A549 (cell line): ENCODE measurements at regions not wholly inside any gene's neighbourhood (a gene's known extent, or its start where the extent isn't known, plus 50 kb on each side); places are given as distances from the start of the nearest gene placed in this dataset.

Experiments
- ATAC-seq, 2 experiments: fragments of 200-7000 bp in 1 of 2; fragments of >200 bp in 1 of 2; cut with Nextera tagmentation in 1 of 2; cut with Tn5 transposase in 1 of 2; 3 replicates each; pipeline versions ENCODE4 v1.8.0 to v1.9.1; 2018 to 2020; ENCODE audit warnings: mild to moderate bottlenecking in 1 of 2, moderate library complexity in 1 of 2
- CTCF ChIA-PET: fragments of 300-600 bp; sonication (Branson Sonifier 250); formaldehyde crosslinking; extraction: SDS; loops from one replicate; lab custom pipeline; 2021; ENCODE audit warnings: antibody characterized with exemption, inconsistent platforms; lab: Yijun Ruan, JAX
- POLR2A ChIA-PET: fragments of 350-600 bp; formaldehyde crosslinking; extraction: SDS; loops from one replicate; lab custom pipeline; 2021; ENCODE audit warnings: antibody characterized with exemption, inconsistent platforms; lab: Yijun Ruan, JAX
- DNase-seq, 2 experiments: peaks; one replicate each; pipeline versions ENCODE4 v3.0.0 to v3.0.0-alpha.2; 2011 to 2016; ENCODE audit warnings: low read depth in 1 of 2, low spot score in 1 of 2
- FAIRE-seq: peaks from 2 replicates; lab custom pipeline; 2011; peaks lifted over from hg19 to GRCh38; lab: Jason Lieb, UNC
- H3K27ac ChIP-seq, 2 experiments: fragments of >200 bp; sonication (Bioruptor Twin); formaldehyde crosslinking; 3 replicates each; pipeline ENCODE4 v1.5.1; 2016 to 2017
- H3K4me1 ChIP-seq: fragments of >200 bp; sonication (Bioruptor Twin); formaldehyde crosslinking; 3 replicates; pipeline ENCODE4 v1.6.1; 2016
- H3K4me2 ChIP-seq: fragments of >200 bp; sonication (Bioruptor Twin); formaldehyde crosslinking; 3 replicates; pipeline ENCODE4 v1.6.1; 2016
- H3K4me3 ChIP-seq: fragments of >200 bp; sonication (Bioruptor Twin); formaldehyde crosslinking; 3 replicates; pipeline ENCODE4 v1.5.1; 2016
- H3K9me3 ChIP-seq: fragments of >200 bp; sonication (Bioruptor Twin); formaldehyde crosslinking; 3 replicates; pipeline ENCODE4 v1.6.1; 2016
- CEBPB ChIP-seq, 2 experiments: fragments of >200 bp in 1 of 2; sonication (Bioruptor Twin) in 1 of 2; formaldehyde crosslinking in 1 of 2; IDR thresholded peaks; 2 replicates each; pipeline ENCODE4 v1.6.1; 2012 to 2016
- CHD2 ChIP-seq: fragments of 150-350 bp; IDR thresholded peaks from 2 replicates; pipeline ENCODE4 v1.6.1; 2014; ENCODE audit warnings: low read length; ENCODE audit not compliant: partially characterized antibody
- EHF ChIP-seq: fragments of 250-450 bp; sonication (Bioruptor Pico); IDR thresholded peaks from 2 replicates; pipeline ENCODE4 v1.5.0; 2020; ENCODE audit warnings: mild to moderate bottlenecking
- FOSB ChIP-seq: fragments of 250-450 bp; sonication (Bioruptor Pico); IDR thresholded peaks from 2 replicates; pipeline ENCODE4 v1.5.0; 2020; ENCODE audit warnings: mild to moderate bottlenecking, moderate library complexity
- FOSL2 ChIP-seq, 2 experiments: fragments of 450-650 bp in 1 of 2; fragments of >200 bp in 1 of 2; sonication (Bioruptor Twin) in 1 of 2; formaldehyde crosslinking; IDR thresholded peaks; 2 replicates each; pipeline versions ENCODE4 v1.5.0 to v1.6.1; 2016 to 2020; ENCODE audit warnings: mild to moderate bottlenecking in 1 of 2, moderate library complexity in 1 of 2
- FOXS1 ChIP-seq: fragments of 250-450 bp; sonication (Bioruptor Pico); IDR thresholded peaks from 2 replicates; pipeline ENCODE4 v1.5.0; 2020; ENCODE audit warnings: mild to moderate bottlenecking, moderate library complexity
- HDAC2 ChIP-seq: fragments of 200-600 bp; sonication (generic); IDR thresholded peaks from 2 replicates; pipeline ENCODE4 v1.6.1; 2016
- HEYL ChIP-seq: fragments of 250-450 bp; sonication (Bioruptor Pico); IDR thresholded peaks from 2 replicates; pipeline ENCODE4 v1.8.0; 2021; ENCODE audit warnings: mild to moderate bottlenecking, moderate library complexity
- HOXA7 ChIP-seq: fragments of 250-450 bp; sonication (Bioruptor Pico); IDR thresholded peaks from 2 replicates; pipeline ENCODE4 v1.5.0; 2020; ENCODE audit warnings: mild to moderate bottlenecking, moderate library complexity
- HOXB13 ChIP-seq: fragments of 250-450 bp; sonication (Bioruptor Pico); IDR thresholded peaks from 2 replicates; pipeline ENCODE4 v1.5.0; 2020; ENCODE audit warnings: low read depth, mild to moderate bottlenecking, moderate library complexity
- HOXB5 ChIP-seq: fragments of 250-450 bp; sonication (Bioruptor Pico); IDR thresholded peaks from 2 replicates; pipeline ENCODE4 v1.5.0; 2020; ENCODE audit warnings: mild to moderate bottlenecking, moderate library complexity
- JUNB ChIP-seq: fragments of >200 bp; sonication (Bioruptor Twin); formaldehyde crosslinking; IDR thresholded peaks from 2 replicates; pipeline ENCODE4 v1.6.1; 2016
- KDM1A ChIP-seq: fragments of 200-600 bp; sonication (generic); IDR thresholded peaks from 2 replicates; pipeline ENCODE4 v1.6.1; 2016; ENCODE audit warnings: low read depth, mild to moderate bottlenecking
- MAZ ChIP-seq: fragments of 150-350 bp; IDR thresholded peaks from 2 replicates; pipeline ENCODE4 v1.6.1; 2014; ENCODE audit warnings: antibody characterized with exemption, low read depth, low read length, borderline replicate concordance
- NPAS2 ChIP-seq: fragments of 250-450 bp; sonication (Bioruptor Pico); IDR thresholded peaks from 2 replicates; pipeline ENCODE4 v1.8.0; 2022; ENCODE audit warnings: mild to moderate bottlenecking, moderate library complexity, borderline replicate concordance
- PHF8 ChIP-seq: fragments of 200-600 bp; sonication (generic); IDR thresholded peaks from 2 replicates; pipeline ENCODE4 v1.6.1; 2016; ENCODE audit warnings: low read depth, mild to moderate bottlenecking, antibody characterized with exemption, moderate library complexity, borderline replicate concordance
- RAD21 ChIP-seq, 2 experiments: fragments of >200 bp in 1 of 2; sonication (Bioruptor Twin) in 1 of 2; formaldehyde crosslinking in 1 of 2; IDR thresholded peaks in 1 of 2; conservative IDR thresholded peaks in 1 of 2; 2 replicates in 1 of 2; 3 replicates in 1 of 2; pipeline ENCODE4 v1.6.1; 2012 to 2018; ENCODE audit warnings: inconsistent platforms in 1 of 2
- RARB ChIP-seq: fragments of 250-450 bp; sonication (Bioruptor Pico); IDR thresholded peaks from 2 replicates; pipeline ENCODE4 v1.8.0; 2021; ENCODE audit warnings: mild to moderate bottlenecking, moderate library complexity
- RCOR1 ChIP-seq: fragments of 150-350 bp; IDR thresholded peaks from 2 replicates; pipeline ENCODE4 v1.6.1; 2014; ENCODE audit warnings: antibody characterized with exemption, low read length, low read depth
- RFX5 ChIP-seq: fragments of 450-650 bp; IDR thresholded peaks from 2 replicates; pipeline ENCODE4 v1.7.1; 2014; ENCODE audit warnings: antibody characterized with exemption, mild to moderate bottlenecking, moderate library complexity
- RNF2 ChIP-seq: fragments of 200-600 bp; sonication (generic); IDR thresholded peaks from 2 replicates; pipeline ENCODE4 v1.6.1; 2016; ENCODE audit warnings: low read depth, mild to moderate bottlenecking, antibody characterized with exemption, moderate library complexity, borderline replicate concordance
- TFCP2L1 ChIP-seq: fragments of 250-450 bp; sonication (Bioruptor Pico); IDR thresholded peaks from 2 replicates; pipeline ENCODE4 v1.5.0; 2021; ENCODE audit warnings: mild to moderate bottlenecking
- TP53 ChIP-seq: fragments of 250-450 bp; sonication (Bioruptor Pico); IDR thresholded peaks from 2 replicates; pipeline ENCODE4 v1.5.0; 2021; ENCODE audit warnings: mild to moderate bottlenecking, moderate library complexity
- ZC3H11A ChIP-seq: fragments of 450-650 bp; IDR thresholded peaks from 2 replicates; pipeline ENCODE4 v1.6.1; 2014; ENCODE audit warnings: antibody characterized with exemption, mild to moderate bottlenecking
- ZFP36 ChIP-seq: fragments of 450-650 bp; IDR thresholded peaks from 2 replicates; pipeline ENCODE4 v1.6.1; 2014; ENCODE audit warnings: borderline replicate concordance; ENCODE audit not compliant: partially characterized antibody
- ZNF302 ChIP-seq: fragments of 250-450 bp; sonication (Bioruptor Pico); IDR thresholded peaks from 2 replicates; pipeline ENCODE4 v1.9.0; 2021; ENCODE audit warnings: inconsistent platforms, mild to moderate bottlenecking, moderate library complexity
- WGBS: methylation state at CpG from one replicate; pipeline ENCODE4 v1.1.6; 2017; ENCODE audit errors: missing lambda C conversion rate; 5-methylcytosine and 5-hydroxymethylcytosine counted together
- TF ChIP-seq, protein P1 (sequence below): IDR thresholded peaks from 2 replicates; pipeline ENCODE4 v1.6.1; 2012
- TF ChIP-seq, protein P2 (sequence below): IDR thresholded peaks from 2 replicates; pipeline ENCODE4 v1.6.1; 2012; ENCODE audit warnings: low read depth, borderline replicate concordance

DNA sequence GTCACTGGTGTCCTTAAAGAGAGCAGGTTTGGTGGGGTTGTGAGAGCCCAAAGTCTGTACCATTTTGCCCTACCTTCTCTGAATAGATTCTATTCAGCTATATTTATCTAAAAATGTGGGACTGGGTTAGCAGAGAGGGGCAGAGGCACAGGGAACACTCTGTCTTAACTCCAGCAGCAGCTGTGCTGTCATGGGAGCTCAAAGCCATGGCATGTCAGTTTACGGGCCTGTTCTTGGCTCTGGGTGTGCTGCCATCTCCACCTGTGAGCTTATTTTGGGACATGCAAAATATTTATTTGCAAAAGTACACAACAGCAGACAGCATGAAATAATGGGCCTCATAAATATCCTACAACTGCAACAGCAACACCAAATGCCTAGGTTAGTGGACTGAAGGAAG is 129.6 kb upstream of the KCTD1 start:
- TF ChIP-seq TFCP2L1 (CRISPR knock-in tag) (no peak), KDM1A (no peak), HOXA7 (CRISPR knock-in tag) (no peak), RARB (CRISPR knock-in tag) (no peak), ZFP36 (no peak), HOXB13 (CRISPR knock-in tag) (no peak), TP53 (no peak), ZNF302 (CRISPR knock-in tag) (no peak), NPAS2 (no peak), FOSL2 (IDR thresholded peaks at IDR 0.05) (no peak), FOSL2 (CRISPR knock-in tag; IDR thresholded peaks at IDR 0.05) (no peak), EHF (CRISPR knock-in tag) (no peak), PHF8 (no peak), RNF2 (no peak), FOSB (no peak), RFX5 (no peak), HDAC2 (no peak), MAZ (no peak), ZC3H11A (no peak), HOXB5 (CRISPR knock-in tag) (no peak)
- no peak overlapping the region for H3K4me3 ChIP-seq
- no peaks in the 10 kb centered on the region for H3K4me1 ChIP-seq
- H3K9me3 ChIP-seq = no peaks in the 10 kb centered on the region
- DNase-seq (no peak), FAIRE-seq (no peak), ATAC-seq (no peak)
- H3K4me2 ChIP-seq = no peak overlapping the region
- 89% methylated on average over 1 of the region's 1 CpG for WGBS
- H3K27ac ChIP-seq = no peak overlapping the region
- POLR2A ChIA-PET = no interaction called here
- CTCF ChIA-PET = interaction anchor here (0.5 kb wide), 1 partner anchor 1099 kb away, joined by 3 read pairs; no protein-coding TSS in a partner anchor

DNA sequence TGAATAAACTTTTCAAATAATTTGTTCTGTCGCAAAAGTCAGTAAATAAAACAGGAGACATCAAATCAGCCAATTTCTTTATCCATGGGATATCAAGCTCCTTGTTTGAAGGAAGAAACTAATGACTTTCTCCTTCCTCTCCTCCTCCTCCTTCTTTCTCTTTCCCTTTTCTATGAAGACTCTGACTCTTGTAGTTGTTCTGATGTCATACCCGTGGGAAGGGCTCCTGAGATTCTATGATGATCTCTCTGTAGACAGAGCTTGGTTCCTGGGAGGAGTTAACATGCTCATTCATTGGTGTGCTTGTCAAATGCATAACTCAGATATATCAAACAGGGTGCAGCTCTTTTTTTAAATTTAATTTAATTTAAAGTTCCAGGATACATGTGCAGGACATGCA is 118.7 kb upstream of the KCTD1 start:
- H3K4me2 ChIP-seq = no peak overlapping the region
- TF ChIP-seq RAD21 (conservative IDR thresholded peaks at IDR 0.05 in 1 of 2, IDR thresholded peaks at IDR 0.05 in 1 of 2) (no peak), CEBPB (IDR thresholded peaks at IDR 0.05) (no peak), KDM1A (no peak), FOXS1 (CRISPR knock-in tag) (no peak), PHF8 (no peak), ZC3H11A (no peak), HEYL (no peak), JUNB (no peak), EHF (CRISPR knock-in tag) (no peak), TP53 (no peak), RCOR1 (no peak), RNF2 (no peak), CHD2 (no peak), TFCP2L1 (CRISPR knock-in tag) (no peak)
- TF ChIP-seq, protein P1, sequence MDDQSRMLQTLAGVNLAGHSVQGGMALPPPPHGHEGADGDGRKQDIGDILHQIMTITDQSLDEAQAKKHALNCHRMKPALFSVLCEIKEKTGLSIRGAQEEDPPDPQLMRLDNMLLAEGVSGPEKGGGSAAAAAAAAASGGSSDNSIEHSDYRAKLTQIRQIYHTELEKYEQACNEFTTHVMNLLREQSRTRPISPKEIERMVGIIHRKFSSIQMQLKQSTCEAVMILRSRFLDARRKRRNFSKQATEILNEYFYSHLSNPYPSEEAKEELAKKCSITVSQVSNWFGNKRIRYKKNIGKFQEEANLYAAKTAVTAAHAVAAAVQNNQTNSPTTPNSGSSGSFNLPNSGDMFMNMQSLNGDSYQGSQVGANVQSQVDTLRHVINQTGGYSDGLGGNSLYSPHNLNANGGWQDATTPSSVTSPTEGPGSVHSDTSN = no peak
- TF ChIP-seq, protein P2, sequence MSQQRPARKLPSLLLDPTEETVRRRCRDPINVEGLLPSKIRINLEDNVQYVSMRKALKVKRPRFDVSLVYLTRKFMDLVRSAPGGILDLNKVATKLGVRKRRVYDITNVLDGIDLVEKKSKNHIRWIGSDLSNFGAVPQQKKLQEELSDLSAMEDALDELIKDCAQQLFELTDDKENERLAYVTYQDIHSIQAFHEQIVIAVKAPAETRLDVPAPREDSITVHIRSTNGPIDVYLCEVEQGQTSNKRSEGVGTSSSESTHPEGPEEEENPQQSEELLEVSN = no peak
- ATAC-seq = no peak
- no peaks in the 10 kb centered on the region for H3K9me3 ChIP-seq
- CTCF ChIA-PET = interaction anchor here (0.9 to 1.2 kb wide), 2 partner anchors 11 to 17 kb away, joined by 3 to 4 read pairs; no protein-coding TSS in a partner anchor
- H3K27ac ChIP-seq = no peak overlapping the region
- no peak for DNase-seq
- no peak overlapping the region for H3K4me3 ChIP-seq
- POLR2A ChIA-PET = no interaction called here
- WGBS = 68% methylated on average over 2 of the region's 2 CpGs
- H3K4me1 ChIP-seq = no peaks in the 10 kb centered on the region
- FAIRE-seq = no peak
